Gastroesophageal sphincter (tissue), 4 donors: ENCODE measurements at regions not wholly inside any gene's neighbourhood (a gene's known extent, or its start where the extent isn't known, plus 50 kb on each side); places are given as distances from the start of the nearest gene placed in this dataset.

Experiments
- ATAC-seq: fragments of 150-250 bp; one replicate; pipeline ENCODE4 v1.9.1; 2016; ENCODE audit warnings: mild to moderate bottlenecking, moderate library complexity
- H3K27ac ChIP-seq, 4 donors: fragments of 200-600 bp; sonication (generic) in 3 of 4; 1 replicate in 3 of 4; 2 replicates in 1 of 4; pipeline ENCODE4 v1.5.1; 2016 to 2019
- H3K27me3 ChIP-seq: fragments of 200-600 bp; sonication (generic); one replicate; pipeline ENCODE4 v1.5.1; 2019
- H3K36me3 ChIP-seq, 2 donors: fragments of 200-600 bp; sonication (generic); one replicate each; pipeline ENCODE4 v1.5.1; 2019; ENCODE audit warnings: control low read depth in 1 of 2
- H3K4me1 ChIP-seq, 3 donors: fragments of 200-600 bp; sonication (generic); 1 replicate in 2 of 3; 2 replicates in 1 of 3; pipeline ENCODE4 v1.5.1; 2016 to 2019; ENCODE audit warnings: control low read depth in 2 of 3
- H3K4me3 ChIP-seq, 2 donors: fragments of 200-600 bp; sonication (generic); one replicate each; pipeline ENCODE4 v1.5.1; 2019; ENCODE audit warnings: mild to moderate bottlenecking in 1 of 2, moderate library complexity in 1 of 2
- H3K9me3 ChIP-seq, 3 donors: fragments of 200-600 bp; sonication (generic); one replicate each; pipeline ENCODE4 v1.5.1; 2017 to 2019; ENCODE audit warnings: control low read depth in 2 of 3
- CTCF ChIP-seq, 4 experiments: fragments of 200-600 bp in 2 of 4; fragments of 450-650 bp in 2 of 4; sonication (generic) in 1 of 4; IDR thresholded peaks; one replicate each; pipeline ENCODE4 v1.5.1; 2017 to 2019; ENCODE audit warnings: antibody characterized with exemption in 4 of 4, mild to moderate bottlenecking in 2 of 4, moderate library complexity in 2 of 4
- EP300 ChIP-seq: sonication (generic); formaldehyde crosslinking; IDR thresholded peaks from one replicate; pipeline ENCODE4 v1.6.1; 2017; ENCODE audit warnings: antibody characterized with exemption, mild to moderate bottlenecking
- POLR2A ChIP-seq, 2 donors: fragments of 450-650 bp; IDR thresholded peaks; one replicate each; pipeline ENCODE4 v1.6.1; 2017; ENCODE audit warnings: antibody characterized with exemption in 2 of 2, mild to moderate bottlenecking in 2 of 2, moderate library complexity in 1 of 2
- POLR2AphosphoS5 ChIP-seq: sonication (generic); formaldehyde crosslinking; IDR thresholded peaks from one replicate; pipeline ENCODE4 v1.6.1; 2017; ENCODE audit warnings: antibody characterized with exemption
- WGBS, 2 donors: methylation state at CpG; one replicate each; pipeline ENCODE4 v1.1.5; 2018; ENCODE audit warnings: low coverage in 1 of 2; 5-methylcytosine and 5-hydroxymethylcytosine counted together

- no peak for ATAC-seq
- no peak overlapping the region for H3K27ac ChIP-seq
- no peaks in the 10 kb centered on the region for H3K4me1 ChIP-seq
- H3K9me3 ChIP-seq = no peaks in the 10 kb centered on the region
- H3K4me3 ChIP-seq = no peak overlapping the region
- no peaks in the 10 kb centered on the region for H3K27me3 ChIP-seq
- TF ChIP-seq CTCF (IDR thresholded peaks at IDR 0.05) = no peak
- no peak for TF ChIP-seq POLR2A (IDR thresholded peaks at IDR 0.05)
- no peak for TF ChIP-seq EP300
- TF ChIP-seq POLR2AphosphoS5 = no peak
- H3K36me3 ChIP-seq = no peaks in the 10 kb centered on the region
Measured at GRCh38 chr3:178147001-178147400, 389.2 kb upstream of the KCNMB2 start.

- Histone ChIP-seq H3K9me3 (no peaks in the 10 kb centered on the region), H3K27me3 (no peaks in the 10 kb centered on the region), H3K27ac (no peak overlapping the region), H3K4me1 (no peaks in the 10 kb centered on the region), H3K36me3 (no peaks in the 10 kb centered on the region), H3K4me3 (no peak overlapping the region)
- WGBS, 2 donors = 88 to 89% methylated on average over 5 to 8 of the region's 8 CpGs
- TF ChIP-seq EP300 (no peak), CTCF (IDR thresholded peaks at IDR 0.05) (no peak), POLR2A (IDR thresholded peaks at IDR 0.05) (no peak), POLR2AphosphoS5 (no peak)
- no peak for ATAC-seq
Measured at GRCh38 chr3:178152031-178152806, 384.0 kb upstream of the KCNMB2 start.

GRCh38 chr3:178152988-178153387 lies 383.2 kb upstream of the KCNMB2 start:
- TF ChIP-seq CTCF (IDR thresholded peaks at IDR 0.05) (no peak), POLR2A (IDR thresholded peaks at IDR 0.05) (no peak)
- Histone ChIP-seq H3K36me3 (no peaks in the 10 kb centered on the region), H3K4me3 (no peak overlapping the region), H3K27ac (no peak overlapping the region), H3K9me3 (no peaks in the 10 kb centered on the region), H3K4me1 (no peaks in the 10 kb centered on the region), H3K27me3 (no peaks in the 10 kb centered on the region)
- ATAC-seq = no peak

- Histone ChIP-seq H3K4me1 (no peaks in the 10 kb centered on the region), H3K36me3 (no peaks in the 10 kb centered on the region), H3K9me3 (no peaks in the 10 kb centered on the region), H3K27ac (no peak overlapping the region), H3K4me3 (no peak overlapping the region), H3K27me3 (no peaks in the 10 kb centered on the region)
- ATAC-seq = peak; percentile 31
- TF ChIP-seq EP300 = no peak
- TF ChIP-seq POLR2A (IDR thresholded peaks at IDR 0.05) = no peak
- 94 to 100% methylated on average over 2 of the region's 2 CpGs for WGBS, 2 donors
Measured at GRCh38 chr3:178155521-178155920, 380.7 kb upstream of the KCNMB2 start.

- no peak for TF ChIP-seq POLR2A (IDR thresholded peaks at IDR 0.05)
- no peak for TF ChIP-seq EP300
- TF ChIP-seq CTCF (IDR thresholded peaks at IDR 0.05) = no peak
- TF ChIP-seq POLR2AphosphoS5 = no peak
- H3K36me3 ChIP-seq = no peaks in the 10 kb centered on the region
- no peak overlapping the region for H3K4me3 ChIP-seq
- H3K4me1 ChIP-seq = no peaks in the 10 kb centered on the region
- WGBS, 2 donors = 63 to 73% methylated on average over 4 of the region's 4 CpGs
- H3K27ac ChIP-seq = no peak overlapping the region
- H3K27me3 ChIP-seq = no peaks in the 10 kb centered on the region
- no peaks in the 10 kb centered on the region for H3K9me3 ChIP-seq
- ATAC-seq = no peak
Measured at GRCh38 chr3:178156301-178156700, 379.9 kb upstream of the KCNMB2 start.
